GM12878 (cell line): ENCODE measurements at regions not wholly inside any gene's neighbourhood (a gene's known extent, or its start where the extent isn't known, plus 50 kb on each side); places are given as distances from the start of the nearest gene placed in this dataset.

ENCODE experiments used
- CHD4 ChIP-seq: fragments of 200-600 bp; sonication (generic); IDR thresholded peaks from 2 replicates; pipeline ENCODE4 v1.6.1; 2016; ENCODE audit warnings: mild to moderate bottlenecking
- E2F4 ChIP-seq: IDR thresholded peaks from 2 replicates; pipeline ENCODE4 v1.6.1; 2012; ENCODE audit warnings: low read depth, low read length, improper control_type of control experiment
- EGR1 ChIP-seq, 2 experiments: IDR thresholded peaks; 1 replicate in 1 of 2; 2 replicates in 1 of 2; pipeline ENCODE4 v1.6.1; 2011 to 2012; ENCODE audit warnings: low read depth in 2 of 2, low read length in 2 of 2, borderline replicate concordance in 1 of 2, mild to moderate bottlenecking in 1 of 2, moderate library complexity in 1 of 2
- HDAC2 ChIP-seq: fragments of 200-600 bp; sonication (generic); IDR thresholded peaks from 2 replicates; pipeline ENCODE4 v1.6.1; 2017
- NBN ChIP-seq: fragments of 450-650 bp; IDR thresholded peaks from 2 replicates; pipeline ENCODE4 v1.6.1; 2016
- PBX3 ChIP-seq: IDR thresholded peaks from 2 replicates; pipeline ENCODE4 v1.6.1; 2011; ENCODE audit warnings: mild to moderate bottlenecking, low read depth, low read length, moderate library complexity; ENCODE audit not compliant: insufficient replicate concordance
- RFX5 ChIP-seq: IDR thresholded peaks from 2 replicates; pipeline ENCODE4 v1.6.1; 2011; ENCODE audit warnings: low read depth, low read length, improper control_type of control experiment
- SP1 ChIP-seq: IDR thresholded peaks from one replicate; pipeline ENCODE4 v1.6.1; 2011; ENCODE audit warnings: low read depth, low read length
- USF2 ChIP-seq: IDR thresholded peaks from 2 replicates; pipeline ENCODE4 v1.6.1; 2011; ENCODE audit warnings: low read depth, low read length, improper control_type of control experiment, borderline replicate concordance
- TF ChIP-seq, protein P1 (sequence below), 3 experiments: IDR thresholded peaks in 2 of 3; conservative IDR thresholded peaks in 1 of 3; 2 replicates each; pipeline ENCODE4 v1.5.1; 2011; ENCODE audit warnings: low read depth in 3 of 3, low read length in 3 of 3, mild to moderate bottlenecking in 3 of 3, control low read depth in 2 of 3, moderate library complexity in 2 of 3, inconsistent platforms in 1 of 3, mixed read lengths in 1 of 3; ENCODE audit not compliant: control insufficient read depth in 2 of 3, insufficient read depth in 1 of 3; ENCODE audit errors: extremely low read depth in 1 of 3
- TF ChIP-seq, protein P2 (sequence below): IDR thresholded peaks from 2 replicates; pipeline ENCODE4 v1.6.1; 2012; ENCODE audit warnings: low read depth, low read length, improper control_type of control experiment

- TF ChIP-seq, protein P1, sequence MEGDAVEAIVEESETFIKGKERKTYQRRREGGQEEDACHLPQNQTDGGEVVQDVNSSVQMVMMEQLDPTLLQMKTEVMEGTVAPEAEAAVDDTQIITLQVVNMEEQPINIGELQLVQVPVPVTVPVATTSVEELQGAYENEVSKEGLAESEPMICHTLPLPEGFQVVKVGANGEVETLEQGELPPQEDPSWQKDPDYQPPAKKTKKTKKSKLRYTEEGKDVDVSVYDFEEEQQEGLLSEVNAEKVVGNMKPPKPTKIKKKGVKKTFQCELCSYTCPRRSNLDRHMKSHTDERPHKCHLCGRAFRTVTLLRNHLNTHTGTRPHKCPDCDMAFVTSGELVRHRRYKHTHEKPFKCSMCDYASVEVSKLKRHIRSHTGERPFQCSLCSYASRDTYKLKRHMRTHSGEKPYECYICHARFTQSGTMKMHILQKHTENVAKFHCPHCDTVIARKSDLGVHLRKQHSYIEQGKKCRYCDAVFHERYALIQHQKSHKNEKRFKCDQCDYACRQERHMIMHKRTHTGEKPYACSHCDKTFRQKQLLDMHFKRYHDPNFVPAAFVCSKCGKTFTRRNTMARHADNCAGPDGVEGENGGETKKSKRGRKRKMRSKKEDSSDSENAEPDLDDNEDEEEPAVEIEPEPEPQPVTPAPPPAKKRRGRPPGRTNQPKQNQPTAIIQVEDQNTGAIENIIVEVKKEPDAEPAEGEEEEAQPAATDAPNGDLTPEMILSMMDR (IDR thresholded peaks at IDR 0.05 in 2 of 3, conservative IDR thresholded peaks at IDR 0.05 in 1 of 3; ENCODE audit: control insufficient read depth in 2 of 3, extremely low read depth in 1 of 3, insufficient read depth in 1 of 3, low read depth in 3 of 3, low read length in 3 of 3) = no peak
- TF ChIP-seq, protein P2, sequence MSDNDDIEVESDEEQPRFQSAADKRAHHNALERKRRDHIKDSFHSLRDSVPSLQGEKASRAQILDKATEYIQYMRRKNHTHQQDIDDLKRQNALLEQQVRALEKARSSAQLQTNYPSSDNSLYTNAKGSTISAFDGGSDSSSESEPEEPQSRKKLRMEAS = no peak
- TF ChIP-seq E2F4 (no peak), HDAC2 (no peak), PBX3 (no peak), RFX5 (no peak), USF2 (no peak), SP1 (no peak), NBN (no peak), CHD4 (no peak), EGR1 (IDR thresholded peaks at IDR 0.05; ENCODE audit: borderline replicate concordance in 1 of 2, low read depth in 2 of 2, low read length in 2 of 2) (no peak)
Measured at GRCh38 chr11:92457250-92457649, 232.6 kb downstream of the FAT3 start.
